ENCODE measurements at regions not wholly inside any gene's neighbourhood (a gene's known extent, or its start where the extent isn't known, plus 50 kb on each side); places are given as distances from the start of the nearest gene placed in this dataset.

DNA sequence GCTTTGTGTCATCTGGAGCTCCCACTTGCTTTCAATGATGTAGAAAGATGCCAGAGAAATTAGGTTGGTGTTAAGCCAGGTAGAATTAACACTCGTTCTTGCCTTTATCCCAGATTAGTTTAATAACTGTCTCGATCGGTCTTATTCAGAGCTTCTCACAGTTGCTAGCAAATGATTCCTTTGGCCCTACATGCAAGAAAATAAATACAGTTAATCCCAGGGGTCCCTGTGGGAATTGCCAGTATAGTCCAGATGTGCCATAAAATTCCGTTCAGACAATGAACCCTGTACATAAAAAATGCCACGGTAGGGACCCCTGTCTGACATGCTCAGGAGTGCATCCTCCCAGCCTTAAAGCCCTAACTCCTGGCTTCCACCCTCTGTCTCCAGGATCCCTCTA lies 207.5 kb downstream of the ARHGAP12 start:
- TF ChIP-seq, protein P1, sequence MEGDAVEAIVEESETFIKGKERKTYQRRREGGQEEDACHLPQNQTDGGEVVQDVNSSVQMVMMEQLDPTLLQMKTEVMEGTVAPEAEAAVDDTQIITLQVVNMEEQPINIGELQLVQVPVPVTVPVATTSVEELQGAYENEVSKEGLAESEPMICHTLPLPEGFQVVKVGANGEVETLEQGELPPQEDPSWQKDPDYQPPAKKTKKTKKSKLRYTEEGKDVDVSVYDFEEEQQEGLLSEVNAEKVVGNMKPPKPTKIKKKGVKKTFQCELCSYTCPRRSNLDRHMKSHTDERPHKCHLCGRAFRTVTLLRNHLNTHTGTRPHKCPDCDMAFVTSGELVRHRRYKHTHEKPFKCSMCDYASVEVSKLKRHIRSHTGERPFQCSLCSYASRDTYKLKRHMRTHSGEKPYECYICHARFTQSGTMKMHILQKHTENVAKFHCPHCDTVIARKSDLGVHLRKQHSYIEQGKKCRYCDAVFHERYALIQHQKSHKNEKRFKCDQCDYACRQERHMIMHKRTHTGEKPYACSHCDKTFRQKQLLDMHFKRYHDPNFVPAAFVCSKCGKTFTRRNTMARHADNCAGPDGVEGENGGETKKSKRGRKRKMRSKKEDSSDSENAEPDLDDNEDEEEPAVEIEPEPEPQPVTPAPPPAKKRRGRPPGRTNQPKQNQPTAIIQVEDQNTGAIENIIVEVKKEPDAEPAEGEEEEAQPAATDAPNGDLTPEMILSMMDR (IDR thresholded peaks at IDR 0.05): no peak
- TF ChIP-seq REST (IDR thresholded peaks at IDR 0.05; ENCODE audit: insufficient read depth in 1 of 2, low read depth in 2 of 2, low read length in 1 of 2): no peak
- no peak for TF ChIP-seq POLR2AphosphoS5 (IDR thresholded peaks at IDR 0.05; ENCODE audit: low read depth, low read length)
